ENCODE measurements at regions not wholly inside any gene's neighbourhood (a gene's known extent, or its start where the extent isn't known, plus 50 kb on each side); places are given as distances from the start of the nearest gene placed in this dataset.
A peak's percentile ranks its signal among the peaks of the same experiment; 100 is the strongest.
"Not testable (repeated sequence)": the region's sequence is repeated elsewhere in the genome, so short reads cannot be mapped to it uniquely, and the experiment has no call there.

- DNase-seq: not testable (repeated sequence)
Observed at GRCh38 chr16:70014915-70015314, 63.8 kb downstream of the CLEC18A start.

GRCh38 chr16:70016751-70017150, 65.6 kb downstream of the CLEC18A start:
- not testable (repeated sequence) for DNase-seq

- DNase-seq: peak; percentile 45
Observed at GRCh38 chr16:70018254-70018653, 67.1 kb downstream of the CLEC18A start.

- DNase-seq: not testable (repeated sequence)
Observed at GRCh38 chr16:70023207-70023606, 72.1 kb downstream of the CLEC18A start.

GRCh38 chr16:70023956-70024355, 72.8 kb downstream of the CLEC18A start:
- DNase-seq: not testable (repeated sequence)

GRCh38 chr16:70026165-70026854, 75.2 kb downstream of the CLEC18A start:
- peak; percentile 58 for DNase-seq

- DNase-seq: not testable (repeated sequence)
Observed at GRCh38 chr16:70032906-70033305, 81.2 kb upstream of the PDPR start.

- DNase-seq: not testable (repeated sequence)
Observed at GRCh38 chr16:70037913-70038312, 76.2 kb upstream of the PDPR start.

GRCh38 chr16:70040554-70040953, 73.6 kb upstream of the PDPR start:
- DNase-seq: not testable (repeated sequence)

GRCh38 chr16:70043538-70044067, 70.5 kb upstream of the PDPR start:
- DNase-seq: not testable (repeated sequence)

GRCh38 chr16:70046560-70046959, 67.6 kb upstream of the PDPR start:
- not testable (repeated sequence) for DNase-seq

- not testable (repeated sequence) for DNase-seq
Observed at GRCh38 chr16:70048083-70048482, 66.0 kb upstream of the PDPR start.

GRCh38 chr16:70058056-70058455, 56.1 kb upstream of the PDPR start:
- not testable (repeated sequence) for DNase-seq

GRCh38 chr16:70059429-70059828, 54.7 kb upstream of the PDPR start:
- not testable (repeated sequence) for DNase-seq

GRCh38 chr16:70060521-70061027, 53.6 kb upstream of the PDPR start:
- not testable (repeated sequence) for DNase-seq

GRCh38 chr16:70061671-70062218, 52.4 kb upstream of the PDPR start:
- not testable (repeated sequence) for DNase-seq

GRCh38 chr16:70062947-70063346, 51.2 kb upstream of the PDPR start:
- DNase-seq: not testable (repeated sequence)
